Stimulated activated CD4-positive, alpha-beta T cell treated with anti-CD3 and anti-CD28 coated beads, Interleukin-2, amount 100 ng/mL, for 4 hours (primary cell): ENCODE measurements at regions not wholly inside any gene's neighbourhood (a gene's known extent, or its start where the extent isn't known, plus 50 kb on each side); places are given as distances from the start of the nearest gene placed in this dataset.
"Not testable (repeated sequence)": the region's sequence is repeated elsewhere in the genome, so short reads cannot be mapped to it uniquely, and the experiment has no call there.

Experiments used
- DNase-seq: peaks from one replicate; pipeline ENCODE4 v3.0.0-alpha.2; 2020; ENCODE audit warnings: low read depth

DNA sequence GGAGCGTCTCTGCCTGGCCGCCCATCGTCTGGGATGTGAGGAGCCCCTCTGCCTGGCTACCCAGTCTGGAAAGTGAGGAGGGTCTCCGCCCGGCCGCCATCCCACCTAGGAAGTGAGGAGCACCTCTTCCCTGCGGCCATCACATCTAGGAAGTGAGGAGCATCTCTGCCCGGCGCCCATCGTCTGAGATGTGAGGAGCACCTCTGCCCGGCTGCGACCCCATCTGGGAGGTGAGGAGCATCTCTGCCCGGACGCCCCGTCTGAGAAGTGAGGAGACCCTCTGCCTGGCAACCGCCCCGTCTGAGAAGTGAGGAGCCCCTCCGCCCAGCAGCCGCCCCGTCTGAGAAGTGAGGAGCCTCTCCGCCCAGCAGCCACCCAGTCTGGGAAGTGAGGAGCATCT is 84.5 kb downstream of the IDS start:
- not testable (repeated sequence) for DNase-seq

DNA sequence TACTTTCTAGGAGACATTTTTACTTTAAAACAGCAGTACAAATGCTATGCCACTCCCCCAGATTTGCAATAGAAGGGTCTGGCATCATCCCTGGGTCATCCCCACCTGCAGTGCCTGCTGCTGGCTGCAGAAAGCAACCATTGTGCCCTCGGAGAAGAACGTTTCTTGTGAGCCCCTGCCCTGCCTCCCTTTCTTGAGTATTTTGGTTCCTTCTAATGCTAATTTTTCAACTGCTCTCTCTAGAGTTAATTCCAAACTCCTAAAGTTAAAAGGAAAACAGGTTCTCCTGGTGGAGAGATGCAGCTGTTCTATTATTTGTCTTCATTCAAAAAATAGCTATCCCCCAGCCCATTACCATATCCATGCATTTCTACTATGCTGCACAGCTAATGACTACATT is 107.1 kb downstream of the IDS start:
- DNase-seq, result no peak

DNA sequence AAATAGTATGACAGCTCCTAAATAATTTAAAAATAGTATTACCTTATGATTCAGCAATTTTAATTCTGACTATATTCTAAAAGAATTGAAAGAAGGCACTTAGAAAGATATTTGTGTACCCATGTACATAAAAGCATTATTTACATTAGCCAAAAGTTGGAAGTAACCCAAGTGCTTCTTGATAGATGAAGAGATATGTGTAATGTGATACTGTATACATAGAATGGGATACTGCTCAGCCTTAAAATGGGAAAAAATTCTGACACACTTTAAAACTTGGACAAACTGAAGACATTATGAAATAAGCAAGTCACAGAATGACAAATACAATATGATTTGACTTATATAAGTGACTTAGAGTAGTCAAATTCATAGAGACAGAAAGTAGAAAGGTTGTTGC is 112.2 kb downstream of the IDS start:
- no peak for DNase-seq

DNA sequence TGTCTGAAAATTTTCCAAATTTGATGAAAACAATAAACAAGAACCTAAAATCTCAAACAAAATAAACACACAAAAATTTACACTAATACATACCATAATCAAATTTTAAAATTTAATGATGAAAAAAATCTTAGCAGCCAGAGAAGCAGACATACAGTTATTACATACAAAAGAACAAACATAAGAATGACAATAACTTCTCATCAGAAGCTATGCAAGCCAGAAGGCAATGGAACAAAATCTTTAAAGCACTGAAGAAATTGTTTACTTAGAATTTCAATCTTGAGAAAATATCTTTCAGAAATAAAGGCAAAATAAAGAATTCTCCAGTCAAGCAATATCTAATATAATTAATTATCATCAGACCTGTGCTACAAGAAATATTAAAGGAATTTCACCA is 121.3 kb downstream of the IDS start:
- no peak for DNase-seq

DNA sequence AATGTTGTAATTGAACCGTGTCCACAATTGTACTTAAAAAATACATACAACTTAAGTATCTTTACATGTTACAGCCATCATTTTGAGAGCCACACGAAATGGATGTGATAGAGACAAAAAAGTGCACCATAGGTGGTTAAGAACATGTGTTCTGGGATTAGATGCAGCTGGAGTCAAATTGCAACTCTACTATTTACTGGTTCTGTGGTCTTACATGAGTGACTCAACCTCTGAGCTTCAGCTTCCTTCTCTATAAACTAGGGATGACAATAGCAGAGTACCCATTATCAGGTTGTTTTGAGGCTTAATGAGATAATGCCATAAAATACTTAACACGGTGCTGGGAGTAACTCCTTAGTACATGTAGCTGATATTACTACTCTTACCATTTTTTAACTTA is 130.4 kb downstream of the IDS start:
- no peak for DNase-seq

DNA sequence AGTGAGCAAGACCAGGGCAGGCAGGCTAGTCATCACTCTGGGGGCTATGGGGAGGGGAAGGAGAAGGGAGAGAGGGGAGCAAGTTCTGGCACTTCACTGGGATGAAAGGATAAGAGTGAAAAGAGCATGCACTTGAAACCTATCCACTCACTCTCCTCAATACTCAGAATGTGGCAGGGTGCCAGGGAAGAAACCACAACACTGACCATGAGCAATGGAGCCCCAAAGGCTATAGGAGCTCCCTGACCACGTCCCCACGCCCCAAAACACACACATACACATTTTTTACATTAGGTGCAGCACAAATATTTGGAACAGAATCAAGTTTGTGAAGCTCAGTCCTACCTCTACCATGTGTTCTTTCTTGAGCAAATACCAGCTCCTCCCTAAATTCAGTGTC is 132.2 kb downstream of the IDS start:
- DNase-seq, result no peak

DNA sequence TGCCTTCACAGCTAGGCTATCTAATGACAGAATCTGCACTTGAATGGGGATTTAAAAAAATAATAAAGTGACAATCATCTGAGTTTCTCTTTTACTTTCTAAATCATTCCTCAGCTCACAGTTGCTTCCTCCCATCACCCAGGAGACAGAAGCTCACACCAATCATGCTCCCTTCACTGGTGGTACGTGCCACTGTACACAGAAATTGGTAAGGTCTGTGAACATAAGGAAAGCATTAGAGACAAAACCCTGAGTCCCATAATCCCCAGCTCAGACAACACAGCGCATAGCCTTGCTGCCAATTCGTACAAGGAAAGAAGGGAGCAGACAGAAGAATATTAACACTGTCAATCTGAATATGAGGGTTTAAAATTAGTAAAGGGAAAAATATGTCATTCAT is 133.1 kb downstream of the IDS start:
- no peak for DNase-seq

DNA sequence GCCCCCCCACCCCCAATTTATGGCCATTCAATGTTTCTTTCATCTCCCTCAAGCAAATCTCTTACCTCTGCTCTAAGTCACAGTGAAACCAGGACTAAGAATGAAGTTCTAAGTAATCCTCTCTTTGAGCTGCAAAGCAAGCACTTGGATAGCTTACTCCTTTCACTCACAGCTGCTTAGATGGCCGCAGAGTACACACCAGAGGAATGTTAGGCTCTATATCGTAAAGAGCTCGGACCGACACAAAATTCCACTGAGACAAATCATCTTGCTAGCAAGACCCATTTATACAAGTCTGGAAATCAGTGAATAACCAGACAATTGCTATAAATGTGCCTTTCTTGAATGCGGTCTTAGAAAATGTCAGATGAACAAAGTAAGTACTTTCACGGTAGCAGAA is 135.0 kb downstream of the IDS start:
- no peak for DNase-seq

DNA sequence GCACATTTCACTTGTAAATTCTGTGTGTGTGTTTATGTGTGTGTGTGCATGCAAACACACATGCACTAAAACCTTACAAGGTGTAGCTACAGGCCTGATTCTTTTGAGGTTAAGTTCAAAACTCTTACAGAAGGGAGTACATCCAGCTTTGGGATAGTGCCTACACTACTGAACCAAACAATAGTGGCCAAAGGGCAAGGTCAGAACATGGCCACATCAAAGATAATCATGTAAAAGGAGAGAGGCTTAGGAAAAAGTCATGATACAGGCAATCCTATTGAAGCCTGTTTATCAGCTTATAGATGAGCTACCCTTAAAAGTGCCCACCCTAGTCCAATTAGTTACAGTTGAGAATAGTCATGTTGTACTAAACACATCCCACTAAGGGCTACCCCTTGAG is 139.6 kb downstream of the IDS start:
- DNase-seq, result no peak

DNA sequence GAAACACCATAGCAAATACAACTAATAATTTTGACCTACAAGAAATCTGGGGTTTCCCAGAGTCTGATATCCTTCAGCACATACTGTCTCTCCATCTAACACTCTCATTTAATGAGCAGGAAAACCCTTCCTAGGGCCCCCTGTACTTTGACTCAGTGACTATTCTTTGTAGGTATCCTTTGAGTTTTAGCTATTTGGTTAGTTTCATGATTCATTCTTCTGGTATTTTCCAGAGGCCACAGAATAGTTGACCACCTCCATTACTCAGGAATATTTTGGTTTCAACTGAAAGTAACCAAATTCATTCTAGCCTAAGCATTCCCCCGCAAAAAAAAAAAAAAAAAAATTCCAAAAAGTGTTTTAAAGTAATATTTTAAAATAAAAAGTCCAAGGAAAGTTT is 140.0 kb downstream of the IDS start:
- no peak for DNase-seq

DNA sequence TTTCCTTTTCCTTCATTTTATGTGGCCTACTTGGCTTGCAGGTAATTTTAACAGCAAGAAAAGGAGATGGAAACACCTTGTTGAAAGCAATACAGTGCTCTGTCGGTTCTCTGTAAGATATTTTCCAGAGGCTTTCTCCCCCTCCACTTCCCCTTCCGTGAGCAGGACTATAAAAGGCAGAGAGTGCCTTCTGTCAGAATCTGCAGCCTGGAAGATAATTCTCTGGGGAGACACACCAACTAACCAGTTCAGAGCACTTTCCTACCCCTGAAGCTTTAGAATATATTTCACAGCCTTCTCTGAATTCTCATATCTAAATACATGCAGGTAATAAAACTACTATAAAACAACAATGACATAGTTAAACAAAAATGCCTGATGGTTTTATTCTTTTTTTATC is 141.1 kb downstream of the IDS start:
- DNase-seq, result no peak

DNA sequence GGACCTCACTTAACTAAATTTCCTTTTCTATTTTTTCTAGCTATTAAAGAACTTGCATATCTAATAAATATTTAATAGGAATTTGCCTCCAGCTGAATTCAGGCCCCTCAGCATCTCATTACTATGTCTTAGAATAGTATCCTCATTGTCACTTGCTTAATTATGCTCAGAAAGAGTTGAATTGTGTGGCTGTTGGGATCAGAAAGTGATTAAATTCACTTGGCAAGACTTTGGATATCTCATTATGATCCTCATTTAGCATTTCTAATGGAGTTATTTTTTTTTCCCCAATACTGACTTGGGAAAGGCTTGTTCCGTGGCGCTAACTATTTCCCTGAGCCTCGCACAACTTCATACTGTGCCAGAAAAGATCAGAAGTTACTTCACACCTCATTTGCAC is 158.8 kb downstream of the IDS start:
- no peak for DNase-seq

DNA sequence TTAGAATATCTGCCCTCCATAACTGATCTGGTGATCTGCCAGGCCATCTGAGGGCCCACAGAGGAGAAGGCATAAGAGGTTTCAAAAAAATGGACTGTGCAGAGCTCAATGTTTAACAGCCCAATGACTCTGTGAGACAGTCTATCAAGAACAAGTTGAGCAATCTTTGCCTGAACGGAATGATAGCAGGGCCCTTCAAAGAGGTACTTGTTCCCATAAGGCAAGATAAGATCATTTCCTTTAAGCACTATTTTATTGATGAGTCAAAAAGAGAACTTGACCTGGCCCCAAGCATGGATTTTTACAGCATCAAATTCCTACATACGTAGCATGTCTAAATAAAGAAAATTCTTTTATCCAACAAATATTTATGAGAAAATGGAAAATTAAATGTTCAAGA is 182.8 kb downstream of the IDS start:
- no peak for DNase-seq

DNA sequence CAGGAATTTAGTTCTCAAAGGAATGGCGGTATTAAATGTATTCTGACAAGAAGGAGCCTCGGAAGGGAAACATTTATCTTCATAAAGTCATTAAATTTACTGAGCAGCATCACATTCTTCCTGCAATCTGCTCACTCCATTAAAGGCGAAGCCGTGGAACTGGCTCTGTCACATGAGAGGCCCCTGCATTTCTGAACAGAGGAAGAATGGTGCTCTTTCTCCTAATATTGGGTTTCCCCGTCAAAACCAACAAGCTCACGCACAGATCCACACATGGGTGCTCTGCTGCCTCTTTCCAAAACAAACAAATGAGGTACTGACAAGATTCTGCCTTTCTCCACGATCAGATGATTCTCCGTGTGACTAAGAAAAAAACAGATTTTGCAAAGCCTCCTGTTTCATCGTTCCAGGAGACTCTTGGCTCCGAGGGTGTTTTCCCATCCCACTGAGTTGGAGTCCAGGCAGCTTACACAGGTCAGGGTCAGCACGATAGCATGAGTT is 191.2 kb downstream of the IDS start:
- no peak for DNase-seq

DNA sequence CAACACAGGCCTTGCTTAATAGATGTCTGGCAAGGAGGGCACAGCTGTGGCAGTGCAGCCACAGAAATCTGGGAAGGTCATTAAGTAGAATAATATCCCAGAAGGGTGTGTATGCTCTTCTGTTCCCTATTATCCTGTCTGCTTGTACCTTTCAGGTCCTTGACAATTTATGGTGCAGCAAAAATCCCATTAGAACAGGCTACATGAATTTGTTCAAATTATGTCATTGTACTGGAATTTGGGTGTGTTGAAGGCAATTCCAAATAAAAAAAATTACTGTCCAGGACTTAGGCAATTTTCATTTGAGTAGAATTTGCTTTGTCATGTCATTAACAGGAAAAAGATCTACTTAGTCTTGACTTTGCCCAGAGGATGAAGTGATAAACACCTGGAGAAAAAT is 192.1 kb downstream of the IDS start:
- DNase-seq, result no peak

DNA sequence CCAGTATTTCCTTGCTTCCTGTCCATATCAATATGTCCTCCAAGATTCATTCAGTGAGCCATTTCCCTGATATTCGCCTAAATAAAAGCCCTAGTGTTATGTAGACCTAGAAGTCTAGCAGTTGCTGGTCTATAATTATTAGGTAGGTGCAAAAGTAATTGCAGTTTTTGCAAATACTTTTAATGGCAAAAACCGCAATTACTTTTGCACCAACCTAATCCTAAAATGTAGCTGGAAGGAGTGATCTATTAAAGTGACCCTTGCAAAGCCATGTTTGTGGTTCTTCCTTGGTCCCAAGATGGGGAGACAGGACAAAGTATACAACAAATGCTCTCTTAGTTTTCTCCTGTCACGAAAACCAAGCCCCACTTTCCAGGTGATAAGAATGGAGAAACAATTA is 193.0 kb downstream of the IDS start:
- no peak for DNase-seq

DNA sequence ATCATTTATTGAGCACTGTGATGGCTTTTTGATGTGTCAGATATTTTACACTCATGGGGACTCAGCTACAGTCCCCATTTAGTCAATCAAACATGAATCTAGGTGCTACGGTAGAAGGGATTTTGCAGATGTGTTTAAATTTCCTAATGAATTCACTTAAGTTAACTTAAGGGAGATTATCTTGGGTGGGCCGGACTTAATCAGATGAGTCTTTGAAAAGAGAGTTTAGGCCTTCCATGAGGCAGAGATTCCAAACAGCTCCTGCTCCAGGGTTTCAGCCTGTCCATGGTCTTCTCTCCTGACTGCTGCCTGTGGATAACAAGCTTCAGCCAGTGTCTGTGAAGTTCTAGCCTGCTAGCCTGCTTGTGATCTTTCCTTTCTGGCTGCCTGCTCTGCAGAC is 202.4 kb downstream of the IDS start:
- no peak for DNase-seq

DNA sequence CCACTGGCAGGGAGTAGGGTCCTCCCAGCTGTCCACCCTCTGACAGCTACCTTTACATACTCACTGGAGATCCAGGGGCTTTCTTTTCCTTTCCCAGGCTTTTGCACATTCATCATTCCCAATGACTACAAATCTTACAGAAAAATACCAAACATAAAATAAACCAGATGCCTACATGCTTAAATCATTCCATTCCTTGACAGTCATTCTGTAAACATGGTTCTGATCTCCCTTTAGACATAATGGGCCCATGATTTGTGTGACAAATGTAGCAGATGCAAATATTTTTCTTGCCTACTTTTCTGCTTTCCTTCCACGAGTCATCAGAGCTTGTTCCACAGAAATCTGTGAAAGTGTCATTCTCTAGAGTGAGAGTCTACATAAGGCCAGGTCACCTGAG is 207.0 kb downstream of the IDS start:
- DNase-seq, result no peak

DNA sequence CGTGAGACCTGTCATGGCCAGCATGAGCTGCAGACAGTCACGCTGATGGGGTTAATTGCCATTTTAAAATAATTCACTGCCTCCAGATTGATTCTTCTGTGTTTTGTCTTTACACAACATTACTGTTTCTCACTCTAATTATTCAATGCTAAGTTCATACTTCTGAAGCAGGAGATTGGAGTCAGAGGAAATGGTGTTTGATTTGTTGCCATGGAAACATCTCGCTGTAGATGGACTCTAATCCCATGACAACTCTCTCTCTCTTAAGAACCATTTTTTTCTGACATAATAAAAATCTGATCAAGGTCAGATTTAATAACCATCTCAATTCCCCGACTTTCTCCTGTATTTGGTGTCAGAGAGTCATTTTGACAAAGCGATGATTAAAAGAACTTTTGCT is 209.0 kb downstream of the IDS start:
- DNase-seq, result no peak

DNA sequence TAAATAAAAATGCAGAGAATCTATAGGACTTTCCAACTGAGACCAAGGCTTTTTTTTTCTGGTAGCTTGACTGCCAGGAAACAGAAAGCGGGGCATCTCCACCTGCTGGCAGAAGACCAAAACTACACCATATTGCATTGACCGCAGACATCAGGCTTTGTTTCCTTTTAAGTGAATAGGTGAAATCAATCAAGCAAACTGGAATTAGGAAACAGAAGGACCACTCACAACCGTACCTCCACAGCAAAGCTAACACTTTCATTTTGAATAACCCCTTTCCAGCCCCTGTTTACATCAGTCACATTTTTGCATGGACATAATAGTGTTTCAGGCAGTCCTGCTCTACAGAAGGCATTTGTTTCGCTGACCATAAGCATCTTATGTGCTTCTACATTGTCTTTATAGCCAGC is 218.2 kb downstream of the IDS start:
- peak; percentile 8 for DNase-seq

DNA sequence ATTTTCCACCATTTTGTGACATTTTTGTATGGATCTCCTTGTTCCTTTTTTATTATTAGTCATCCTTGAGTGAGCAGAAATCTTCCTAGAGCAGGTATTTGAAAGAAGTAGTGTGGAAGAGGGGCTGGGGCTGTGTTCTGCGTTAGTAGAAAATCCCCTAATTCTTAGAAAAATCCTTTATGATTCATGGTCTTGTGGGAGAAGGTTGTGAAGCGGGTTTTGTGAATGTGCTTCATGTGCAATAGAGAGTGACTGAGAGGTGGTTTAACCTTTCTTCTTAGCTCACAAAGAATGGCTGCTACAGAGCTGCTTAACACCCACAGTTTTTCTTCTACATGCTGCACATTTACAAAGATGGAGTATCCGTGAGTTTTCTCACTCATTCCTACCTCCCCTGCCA is 220.5 kb downstream of the IDS start:
- no peak for DNase-seq

DNA sequence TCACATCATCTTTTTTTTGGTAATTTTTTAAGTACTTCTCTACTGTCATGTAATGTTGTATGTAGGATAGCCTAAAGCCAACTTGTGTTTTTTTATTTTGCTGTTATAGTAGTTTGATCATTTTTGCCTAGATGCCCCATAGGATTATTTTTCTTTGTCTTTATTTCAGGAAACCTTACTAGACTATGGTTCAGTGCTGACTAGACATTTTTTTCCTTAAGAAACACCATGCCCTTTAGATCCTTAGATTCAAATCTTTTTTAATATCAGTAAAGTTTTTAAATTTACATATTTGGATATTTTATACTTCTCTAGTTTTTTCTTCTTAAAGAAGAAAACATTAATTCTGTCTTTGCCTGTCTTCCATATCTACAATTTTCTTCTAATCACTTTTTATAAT is 221.3 kb downstream of the IDS start:
- no peak for DNase-seq

DNA sequence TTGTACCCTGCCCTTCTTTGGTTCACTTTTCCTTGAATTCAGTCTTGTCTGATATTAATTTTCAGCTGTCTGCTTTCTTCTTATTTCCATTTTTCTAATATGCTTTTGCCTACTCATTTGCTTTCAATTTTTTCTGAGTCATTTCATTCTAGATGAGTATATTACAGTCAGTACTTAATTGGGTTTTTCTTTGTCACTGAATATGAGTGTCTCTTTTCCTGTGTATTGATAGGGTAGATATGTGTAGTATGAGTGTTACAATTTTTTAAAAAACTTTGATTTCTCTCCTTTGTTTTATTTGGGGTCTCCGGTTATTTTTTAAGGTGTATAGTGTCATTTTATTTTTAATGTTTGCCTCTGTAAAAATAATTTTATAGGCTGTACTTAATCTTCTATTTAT is 222.2 kb downstream of the IDS start:
- DNase-seq, result no peak

DNA sequence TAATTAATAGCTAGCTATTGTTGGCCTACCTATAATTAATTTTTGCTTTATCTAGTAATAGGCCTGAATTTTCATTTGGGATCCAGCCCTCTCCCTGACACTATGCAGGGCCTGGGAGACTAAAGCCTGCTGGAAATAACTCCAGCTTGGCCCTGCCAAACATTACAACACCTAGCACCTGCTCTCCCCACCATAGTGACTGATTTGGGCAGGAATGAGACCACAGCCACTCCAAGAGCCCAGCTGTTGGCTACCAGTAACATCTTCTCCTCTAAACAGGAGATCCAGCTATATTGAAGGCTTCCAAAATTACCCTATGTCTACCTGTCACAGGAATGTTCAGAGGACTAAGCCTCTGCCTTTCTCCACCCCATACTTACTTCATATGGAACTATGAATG is 225.1 kb downstream of the IDS start:
- DNase-seq, result no peak

DNA sequence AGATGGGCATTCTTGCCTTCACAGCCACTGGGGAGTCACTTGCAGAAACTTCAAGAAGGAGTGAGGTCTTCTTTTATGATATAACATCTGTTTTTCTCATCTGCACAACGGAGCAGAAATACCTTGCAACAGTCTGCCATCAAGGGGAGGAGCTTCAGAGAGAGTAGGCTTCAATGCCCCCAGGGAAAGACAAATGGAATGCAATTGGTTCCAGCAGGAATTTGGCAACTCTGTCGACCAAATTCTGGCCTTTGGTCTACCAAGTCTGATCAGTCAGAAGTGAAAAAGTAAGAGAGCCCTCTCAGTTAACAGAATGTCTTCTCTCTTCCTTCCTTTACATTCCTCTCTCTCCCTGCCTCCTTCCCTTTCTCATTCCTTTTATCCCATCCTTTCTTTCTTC is 229.3 kb downstream of the IDS start:
- DNase-seq, result no peak
